Mesendoderm (in vitro differentiated cells): ENCODE measurements at regions not wholly inside any gene's neighbourhood (a gene's known extent, or its start where the extent isn't known, plus 50 kb on each side); places are given as distances from the start of the nearest gene placed in this dataset.
"Not testable (repeated sequence)": the region's sequence is repeated elsewhere in the genome, so short reads cannot be mapped to it uniquely, and the experiment has no call there.

Experiments
- DNase-seq: peaks from one replicate; pipeline ENCODE4 v3.0.0; 2013
- H2AK5ac ChIP-seq: 2 replicates; pipeline ENCODE4 v1.6.1; 2013; ENCODE audit warnings: low read length, inconsistent platforms
- H2BK120ac ChIP-seq: 2 replicates; pipeline ENCODE4 v1.6.1; 2013; ENCODE audit warnings: low read depth, mild to moderate bottlenecking, low read length, moderate library complexity, mixed read lengths
- H2BK15ac ChIP-seq: replicated peaks from 2 replicates; pipeline ENCODE4 v1.6.1; 2013; ENCODE audit warnings: low read depth, mild to moderate bottlenecking, moderate library complexity
- H2BK5ac ChIP-seq: 2 replicates; pipeline ENCODE4 v1.6.1; 2013; ENCODE audit warnings: low read length, inconsistent platforms
- H3K18ac ChIP-seq: 2 replicates; pipeline ENCODE4 v1.6.1; 2013; ENCODE audit warnings: mild to moderate bottlenecking, low read length, mixed read lengths
- H3K23ac ChIP-seq: one replicate; pipeline ENCODE4 v1.6.1; 2013; ENCODE audit warnings: low read length
- H3K27ac ChIP-seq: 2 replicates; pipeline ENCODE4 v1.5.1; 2013; ENCODE audit warnings: low read depth, mild to moderate bottlenecking, inconsistent platforms, low read length, moderate library complexity
- H3K27me3 ChIP-seq: 2 replicates; pipeline ENCODE4 v1.6.1; 2013; ENCODE audit warnings: low read length, control low read depth, mild to moderate bottlenecking, inconsistent platforms; ENCODE audit not compliant: insufficient read depth, poor library complexity
- H3K36me3 ChIP-seq: 2 replicates; pipeline ENCODE4 v1.6.1; 2013; ENCODE audit warnings: low read length, inconsistent platforms; ENCODE audit not compliant: control insufficient read depth, insufficient read depth
- H3K4ac ChIP-seq: one replicate; pipeline ENCODE4 v1.6.1; 2013; ENCODE audit warnings: low read depth, mild to moderate bottlenecking, low read length, moderate library complexity
- H3K4me1 ChIP-seq: 2 replicates; pipeline ENCODE4 v1.6.1; 2013; ENCODE audit warnings: low read depth, low read length, inconsistent platforms; ENCODE audit not compliant: control insufficient read depth
- H3K4me2 ChIP-seq: 2 replicates; pipeline ENCODE4 v1.6.1; 2013; ENCODE audit warnings: low read length
- H3K4me3 ChIP-seq: 2 replicates; pipeline ENCODE4 v1.5.1; 2013; ENCODE audit warnings: mild to moderate bottlenecking, low read length
- H3K56ac ChIP-seq: one replicate; pipeline ENCODE4 v1.6.1; 2013; ENCODE audit warnings: low read length
- H3K79me1 ChIP-seq: 2 replicates; pipeline ENCODE4 v1.6.1; 2013; ENCODE audit warnings: low read length, inconsistent platforms
- H3K79me2 ChIP-seq: 2 replicates; pipeline ENCODE4 v1.6.1; 2013; ENCODE audit warnings: mild to moderate bottlenecking, low read length; ENCODE audit not compliant: control insufficient read depth, insufficient read depth
- H3K9ac ChIP-seq: 2 replicates; pipeline ENCODE4 v1.6.1; 2013; ENCODE audit warnings: low read length, inconsistent platforms
- H4K5ac ChIP-seq: one replicate; pipeline ENCODE4 v1.6.1; 2013; ENCODE audit warnings: low read length
- H4K8ac ChIP-seq: one replicate; pipeline ENCODE4 v1.6.1; 2013; ENCODE audit warnings: low read depth, mild to moderate bottlenecking, control low read depth, low read length, moderate library complexity
- WGBS: extraction: QIAGEN DNeasy Blood & Tissue Kit; methylation state at CpG from one replicate; pipeline ENCODE4 v1.1.7; 2013; ENCODE audit warnings: low lambda C conversion rate, missing lambda C conversion rate; ENCODE audit not compliant: insufficient coverage; ENCODE audit errors: extremely low coverage; 5-methylcytosine and 5-hydroxymethylcytosine counted together

DNA sequence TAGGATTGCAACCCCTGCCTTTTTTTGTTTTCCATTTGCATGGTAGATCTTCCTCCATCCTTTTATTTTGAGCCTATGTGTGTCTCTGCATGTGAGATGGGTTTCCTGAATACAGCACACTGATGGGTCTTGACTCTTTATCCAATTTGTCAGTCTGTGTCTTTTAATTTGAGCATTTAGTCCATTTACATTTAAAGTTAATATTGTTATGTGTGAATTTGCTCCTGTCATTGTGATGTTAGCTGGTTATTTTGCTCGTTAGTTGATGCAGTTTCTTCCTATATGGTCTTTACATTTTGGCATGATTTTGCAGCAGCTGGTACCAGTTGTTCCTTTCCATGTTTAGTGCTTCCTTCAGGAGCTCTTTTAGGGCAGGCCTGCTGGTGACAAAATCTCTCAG, 2003.1 kb upstream of the CDH6 start:
- H2AK5ac ChIP-seq, result not testable (repeated sequence)
- no CpG with 5 or more reads among the region's 1 CpG for WGBS

GRCh38 chr5:29186380-29186779, 2007.1 kb upstream of the CDH6 start:
- not testable (repeated sequence) for H3K27me3 ChIP-seq, H4K5ac ChIP-seq, H2AK5ac ChIP-seq, H3K79me2 ChIP-seq, H3K79me1 ChIP-seq, H3K4me1 ChIP-seq, H2BK15ac ChIP-seq, H3K27ac ChIP-seq, H4K8ac ChIP-seq, H3K18ac ChIP-seq, H2BK120ac ChIP-seq, H2BK5ac ChIP-seq, H3K4me3 ChIP-seq, H3K4me2 ChIP-seq, H3K9ac ChIP-seq, DNase-seq, H3K23ac ChIP-seq, H3K56ac ChIP-seq, H3K36me3 ChIP-seq, H3K4ac ChIP-seq
- no CpG with 5 or more reads among the region's 5 CpGs for WGBS

More for the DNA sequence above, 2003.1 kb upstream of the CDH6 start:
- not testable (repeated sequence) for H2BK5ac ChIP-seq, H3K18ac ChIP-seq, H2BK120ac ChIP-seq, H4K8ac ChIP-seq, H3K27me3 ChIP-seq, H3K56ac ChIP-seq, H3K36me3 ChIP-seq, H2BK15ac ChIP-seq, H3K4ac ChIP-seq, DNase-seq, H3K4me1 ChIP-seq, H3K79me1 ChIP-seq, H3K27ac ChIP-seq, H4K5ac ChIP-seq, H3K23ac ChIP-seq, H3K4me3 ChIP-seq, H3K79me2 ChIP-seq, H3K9ac ChIP-seq, H3K4me2 ChIP-seq

- Histone ChIP-seq H3K18ac (no peak overlapping the region), H3K56ac (no peak overlapping the region), H3K23ac (no peak overlapping the region), H4K8ac (no peak overlapping the region), H3K36me3 (no peaks in the 10 kb centered on the region), H3K79me1 (no peaks in the 10 kb centered on the region), H2BK5ac (no peak overlapping the region), H3K4ac (no peak overlapping the region), H3K4me2 (no peak overlapping the region), H3K4me1 (no peaks in the 10 kb centered on the region), H3K9ac (no peak overlapping the region), H3K27ac (no peak overlapping the region), H2BK120ac (no peak overlapping the region), H2BK15ac (no peak overlapping the region), H4K5ac (no peak overlapping the region), H2AK5ac (no peak overlapping the region), H3K79me2 (no peaks in the 10 kb centered on the region), H3K4me3 (no peak overlapping the region), H3K27me3 (no peaks in the 10 kb centered on the region)
- no CpG with 5 or more reads among the region's 1 CpG for WGBS
- no peak for DNase-seq
Observed at GRCh38 chr5:29185558-29185957, 2007.9 kb upstream of the CDH6 start.

- no peak overlapping the region for H2BK120ac ChIP-seq
- H3K23ac ChIP-seq, result no peak overlapping the region
- no peaks in the 10 kb centered on the region for H3K4me1 ChIP-seq
- H3K4me2 ChIP-seq, result no peak overlapping the region
- no peak overlapping the region for H3K56ac ChIP-seq
- no peaks in the 10 kb centered on the region for H3K79me2 ChIP-seq
- H4K8ac ChIP-seq, result no peak overlapping the region
- no peaks in the 10 kb centered on the region for H3K36me3 ChIP-seq
- no peak overlapping the region for H3K9ac ChIP-seq
- no peaks in the 10 kb centered on the region for H3K27me3 ChIP-seq
- H2BK5ac ChIP-seq, result no peak overlapping the region
- no CpG with 5 or more reads among the region's 1 CpG for WGBS
- H2BK15ac ChIP-seq, result no peak overlapping the region
- H3K27ac ChIP-seq, result no peak overlapping the region
- peak; percentile 59 for DNase-seq
- no peaks in the 10 kb centered on the region for H3K79me1 ChIP-seq
- H3K4ac ChIP-seq, result no peak overlapping the region
- H3K4me3 ChIP-seq, result no peak overlapping the region
- no peak overlapping the region for H2AK5ac ChIP-seq
- no peak overlapping the region for H3K18ac ChIP-seq
- no peak overlapping the region for H4K5ac ChIP-seq
Observed at GRCh38 chr5:29175774-29176173, 2017.7 kb upstream of the CDH6 start.

DNA sequence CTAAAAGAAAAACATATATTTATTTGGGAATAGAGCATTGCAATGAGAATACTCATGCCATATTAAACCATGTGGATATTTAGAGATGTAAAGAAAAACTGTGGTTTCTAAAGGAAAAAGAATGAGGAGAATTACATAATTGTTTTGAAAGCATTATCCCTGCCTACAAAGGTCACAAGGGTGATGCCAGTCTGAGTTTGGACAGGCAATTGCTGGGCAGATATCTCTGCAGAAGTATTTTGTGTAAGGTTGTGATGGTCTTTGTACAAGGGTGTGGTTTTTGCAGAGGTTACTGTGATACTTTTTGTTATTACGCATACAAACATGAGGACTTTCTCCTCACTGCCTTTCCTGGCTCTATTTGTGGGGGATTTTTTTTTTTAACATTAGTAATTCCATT, 2022.9 kb upstream of the CDH6 start:
- H3K56ac ChIP-seq, result no peak overlapping the region
- H3K79me1 ChIP-seq, result no peaks in the 10 kb centered on the region
- no peak overlapping the region for H3K4ac ChIP-seq
- H3K36me3 ChIP-seq, result no peaks in the 10 kb centered on the region
- no peak overlapping the region for H2BK15ac ChIP-seq
- no peak overlapping the region for H3K23ac ChIP-seq
- H3K9ac ChIP-seq, result no peak overlapping the region
- H3K27ac ChIP-seq, result no peak overlapping the region
- no peaks in the 10 kb centered on the region for H3K27me3 ChIP-seq
- no peak overlapping the region for H2AK5ac ChIP-seq
- WGBS, result no CpG with 5 or more reads among the region's 1 CpG
- no peak overlapping the region for H3K4me3 ChIP-seq
- H2BK5ac ChIP-seq, result no peak overlapping the region
- no peak overlapping the region for H4K5ac ChIP-seq
- H3K4me2 ChIP-seq, result no peak overlapping the region
- no peaks in the 10 kb centered on the region for H3K4me1 ChIP-seq
- H2BK120ac ChIP-seq, result no peak overlapping the region
- no peak overlapping the region for H3K18ac ChIP-seq
- no peak overlapping the region for H4K8ac ChIP-seq
- no peak for DNase-seq
- H3K79me2 ChIP-seq, result no peaks in the 10 kb centered on the region

GRCh38 chr5:29169886-29170285, 2023.6 kb upstream of the CDH6 start:
- no peaks in the 10 kb centered on the region for H3K79me2 ChIP-seq
- peak; percentile 26 for DNase-seq
- H3K4me2 ChIP-seq, result no peak overlapping the region
- no peak overlapping the region for H2AK5ac ChIP-seq
- no peaks in the 10 kb centered on the region for H3K4me1 ChIP-seq
- H2BK120ac ChIP-seq, result no peak overlapping the region
- no peak overlapping the region for H3K56ac ChIP-seq
- no peaks in the 10 kb centered on the region for H3K79me1 ChIP-seq
- no CpG with 5 or more reads among the region's 2 CpGs for WGBS
- no peak overlapping the region for H2BK5ac ChIP-seq
- no peak overlapping the region for H3K23ac ChIP-seq
- H3K9ac ChIP-seq, result no peak overlapping the region
- no peak overlapping the region for H4K8ac ChIP-seq
- no peak overlapping the region for H3K27ac ChIP-seq
- no peak overlapping the region for H3K4ac ChIP-seq
- no peak overlapping the region for H2BK15ac ChIP-seq
- no peak overlapping the region for H3K18ac ChIP-seq
- no peak overlapping the region for H3K4me3 ChIP-seq
- H3K36me3 ChIP-seq, result no peaks in the 10 kb centered on the region
- H3K27me3 ChIP-seq, result no peaks in the 10 kb centered on the region
- H4K5ac ChIP-seq, result no peak overlapping the region
